HL-60 (cell line): ENCODE measurements at regions not wholly inside any gene's neighbourhood (a gene's known extent, or its start where the extent isn't known, plus 50 kb on each side); places are given as distances from the start of the nearest gene placed in this dataset.

Experiments
- CTCF ChIP-seq: IDR thresholded peaks from one replicate; pipeline ENCODE4 v1.5.1; 2011; ENCODE audit warnings: low read length, control low read depth, inconsistent platforms; ENCODE audit not compliant: insufficient read depth
- POLR2AphosphoS5 ChIP-seq: IDR thresholded peaks from 2 replicates; pipeline ENCODE4 v1.6.1; 2012; ENCODE audit warnings: low read depth
- REST ChIP-seq: IDR thresholded peaks from 2 replicates; pipeline ENCODE4 v1.6.1; 2012; ENCODE audit warnings: low read depth; ENCODE audit not compliant: insufficient replicate concordance

- no peak for TF ChIP-seq CTCF
- no peak for TF ChIP-seq POLR2AphosphoS5
- no peak for TF ChIP-seq REST
Observed at GRCh38 chr10:44291091-44291490, 93.8 kb downstream of the CXCL12 start.
